IMR-90 (cell line): ENCODE measurements at regions not wholly inside any gene's neighbourhood (a gene's known extent, or its start where the extent isn't known, plus 50 kb on each side); places are given as distances from the start of the nearest gene placed in this dataset.

Experiments
- CEBPB ChIP-seq: IDR thresholded peaks from 2 replicates; pipeline ENCODE4 v1.6.1; 2012; ENCODE audit warnings: low read depth, low read length, improper control_type of control experiment
- CTCF ChIP-seq: conservative IDR thresholded peaks from 2 replicates; pipeline ENCODE4 v1.5.1; 2012; ENCODE audit warnings: mild to moderate bottlenecking, low read depth, low read length, improper control_type of control experiment
- ELK1 ChIP-seq: fragments of 150-350 bp; IDR thresholded peaks from 2 replicates; pipeline ENCODE4 v1.6.1; 2016; ENCODE audit warnings: low read depth, mild to moderate bottlenecking, low read length, moderate library complexity, borderline replicate concordance
- MAFK ChIP-seq: IDR thresholded peaks from 2 replicates; pipeline ENCODE4 v1.6.1; 2012; ENCODE audit warnings: low read depth, low read length, improper control_type of control experiment
- NFE2L2 ChIP-seq: fragments of 150-350 bp; IDR thresholded peaks from 2 replicates; pipeline ENCODE4 v1.6.1; 2016; ENCODE audit warnings: low read depth, mild to moderate bottlenecking, low read length
- POLR2A ChIP-seq: IDR thresholded peaks from 2 replicates; pipeline ENCODE4 v1.6.1; 2012; ENCODE audit warnings: mild to moderate bottlenecking, low read depth, low read length
- RAD21 ChIP-seq: IDR thresholded peaks from 2 replicates; pipeline ENCODE4 v1.6.1; 2012; ENCODE audit warnings: low read length, improper control_type of control experiment
- RCOR1 ChIP-seq: IDR thresholded peaks from 2 replicates; pipeline ENCODE4 v1.6.1; 2012; ENCODE audit warnings: mild to moderate bottlenecking, low read length, improper control_type of control experiment; ENCODE audit not compliant: insufficient replicate concordance
- SMC3 ChIP-seq: fragments of 150-350 bp; IDR thresholded peaks from 2 replicates; pipeline ENCODE4 v1.6.1; 2016; ENCODE audit warnings: low read depth, mild to moderate bottlenecking, antibody characterized with exemption, low read length, moderate library complexity
- TF ChIP-seq, protein P1 (sequence below): fragments of 150-350 bp; IDR thresholded peaks from 2 replicates; pipeline ENCODE4 v1.6.1; 2017; ENCODE audit warnings: mild to moderate bottlenecking, antibody characterized with exemption, low read length, low read depth

DNA sequence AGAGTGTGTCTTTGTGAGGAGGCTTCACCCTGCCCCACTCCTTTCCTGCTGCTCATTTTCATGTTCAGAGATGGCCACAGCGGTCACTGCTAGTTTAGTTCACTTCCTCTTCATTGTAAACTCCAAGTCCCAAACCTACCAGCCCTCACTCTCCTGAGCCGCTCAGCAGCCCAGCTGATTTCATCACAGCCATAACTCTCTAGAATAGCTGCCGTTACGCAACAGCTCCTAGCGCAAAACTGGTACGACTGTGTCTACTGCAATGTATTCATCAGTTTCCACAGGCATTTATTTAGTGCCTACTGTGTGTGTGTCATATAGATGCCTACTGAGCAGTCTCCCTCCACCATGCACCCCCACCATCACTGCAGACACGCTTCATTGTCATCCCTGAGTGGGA is 233.5 kb upstream of the RPL38 start:
- TF ChIP-seq CTCF (no peak), CEBPB (peak; percentile 58), POLR2A (no peak), RAD21 (no peak), ELK1 (no peak), MAFK (no peak), SMC3 (no peak), NFE2L2 (no peak), RCOR1 (no peak)
- TF ChIP-seq, protein P1, sequence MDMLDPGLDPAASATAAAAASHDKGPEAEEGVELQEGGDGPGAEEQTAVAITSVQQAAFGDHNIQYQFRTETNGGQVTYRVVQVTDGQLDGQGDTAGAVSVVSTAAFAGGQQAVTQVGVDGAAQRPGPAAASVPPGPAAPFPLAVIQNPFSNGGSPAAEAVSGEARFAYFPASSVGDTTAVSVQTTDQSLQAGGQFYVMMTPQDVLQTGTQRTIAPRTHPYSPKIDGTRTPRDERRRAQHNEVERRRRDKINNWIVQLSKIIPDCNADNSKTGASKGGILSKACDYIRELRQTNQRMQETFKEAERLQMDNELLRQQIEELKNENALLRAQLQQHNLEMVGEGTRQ, result no peak
